NOMO-1 treated with dmso at 0.1 percent for 144 hours (cell line): ENCODE measurements at regions not wholly inside any gene's neighbourhood (a gene's known extent, or its start where the extent isn't known, plus 50 kb on each side); places are given as distances from the start of the nearest gene placed in this dataset.
"Not testable (repeated sequence)": the region's sequence is repeated elsewhere in the genome, so short reads cannot be mapped to it uniquely, and the experiment has no call there.

Experiments
- DNase-seq: peaks from one replicate; lab custom pipeline; 2025; ENCODE audit not compliant: unreplicated experiment; lab: John Stamatoyannopoulos, UW

GRCh38 chr6:4420160-4420865, 284.9 kb upstream of the ECI2 start:
- DNase-seq, result no peak

GRCh38 chr6:4415549-4415948, 280.2 kb upstream of the ECI2 start:
- no peak for DNase-seq

DNA sequence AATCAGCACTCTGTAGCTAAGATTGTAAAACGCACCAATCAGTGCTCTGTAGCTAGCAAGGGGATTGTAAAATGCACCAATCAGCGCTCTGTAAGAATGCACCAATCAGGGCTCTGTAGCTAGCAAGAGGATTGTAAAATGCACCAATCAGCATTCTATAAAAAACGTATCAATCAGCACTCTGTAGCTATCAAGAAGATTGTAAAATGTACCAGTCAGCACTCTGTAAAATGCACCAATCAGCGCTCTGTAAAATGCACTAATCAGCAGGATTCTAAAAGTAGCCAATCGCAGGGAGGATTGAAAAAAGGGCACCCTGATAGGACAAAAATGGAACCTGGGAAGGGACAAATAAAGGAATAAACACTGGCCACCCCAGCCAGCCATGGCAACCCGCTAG, 278.7 kb upstream of the ECI2 start:
- DNase-seq, result not testable (repeated sequence)

DNA sequence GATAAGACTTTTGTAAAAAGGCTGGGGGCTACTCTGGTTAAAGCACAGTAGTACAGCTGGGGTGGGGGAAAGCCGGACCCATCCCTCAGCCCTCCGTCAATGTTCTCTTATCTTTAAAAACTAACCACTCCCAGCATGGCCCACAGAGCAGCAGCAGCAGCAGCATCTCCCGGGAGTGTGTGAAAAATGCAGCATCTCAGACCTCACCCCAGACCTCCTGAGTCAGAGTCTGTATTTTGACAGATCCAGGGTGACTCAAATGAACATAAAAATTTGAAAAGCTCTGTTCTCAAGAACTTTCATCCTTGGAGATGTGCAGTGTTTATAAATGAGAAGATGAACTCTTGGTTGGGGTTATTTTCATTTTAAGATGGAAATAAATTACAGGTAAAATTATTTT, 277.7 kb upstream of the ECI2 start:
- no peak for DNase-seq

DNA sequence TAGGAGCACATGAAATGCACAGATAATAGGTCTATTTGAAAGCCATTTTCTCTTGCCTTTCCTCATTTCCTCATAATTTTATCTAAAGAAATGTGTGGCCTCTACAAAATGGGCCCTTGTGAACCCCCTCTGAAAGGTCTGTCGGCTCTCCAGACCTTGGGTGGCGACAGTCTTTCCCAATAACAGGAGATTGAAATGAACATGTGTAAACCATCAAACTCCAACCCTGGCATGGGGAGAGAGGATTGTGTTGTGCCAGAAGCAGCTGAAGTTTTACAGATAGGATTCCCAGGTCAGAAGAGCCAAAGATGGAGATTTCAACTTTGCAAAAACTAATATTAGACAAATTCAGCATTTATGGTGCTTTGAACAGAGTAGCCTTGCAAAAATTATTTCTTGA, 277.1 kb upstream of the ECI2 start:
- no peak for DNase-seq

DNA sequence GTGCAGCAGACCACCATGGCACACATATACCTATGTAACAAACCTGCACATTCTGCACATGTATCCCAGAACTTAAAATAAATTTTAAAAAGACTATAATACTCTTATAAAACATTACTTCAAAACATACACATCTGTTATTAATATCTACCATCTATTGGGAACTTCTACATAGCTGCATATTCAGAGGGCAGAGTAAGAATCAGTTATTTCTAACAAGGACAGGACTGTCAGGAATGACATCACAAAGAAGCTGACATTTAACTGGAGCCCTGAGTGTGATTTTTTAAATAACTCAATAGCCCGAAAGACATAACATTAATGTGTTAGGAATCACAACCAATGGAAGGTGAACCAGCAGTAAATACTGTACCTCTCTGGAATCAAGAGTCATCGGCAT, 276.7 kb upstream of the ECI2 start:
- no peak for DNase-seq

DNA sequence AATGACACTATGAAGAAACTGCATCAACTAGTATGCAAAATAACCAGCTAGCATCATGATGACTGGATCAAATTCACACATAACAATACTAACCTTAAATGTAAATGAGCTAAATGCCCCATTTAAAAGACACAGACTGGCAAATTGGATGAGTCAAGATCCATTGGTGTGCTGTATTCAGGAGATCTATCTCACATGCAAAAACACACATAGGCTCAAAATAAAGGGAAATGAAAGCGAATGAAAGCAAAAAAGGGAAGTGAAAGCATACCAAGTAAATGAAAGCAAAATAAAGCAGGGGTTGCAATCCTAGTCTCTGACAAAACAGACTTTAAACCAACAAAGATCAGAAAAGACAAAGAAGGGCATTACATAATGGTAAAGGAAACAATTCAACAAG, 272.3 kb upstream of the ECI2 start:
- DNase-seq, result peak; percentile 78

DNA sequence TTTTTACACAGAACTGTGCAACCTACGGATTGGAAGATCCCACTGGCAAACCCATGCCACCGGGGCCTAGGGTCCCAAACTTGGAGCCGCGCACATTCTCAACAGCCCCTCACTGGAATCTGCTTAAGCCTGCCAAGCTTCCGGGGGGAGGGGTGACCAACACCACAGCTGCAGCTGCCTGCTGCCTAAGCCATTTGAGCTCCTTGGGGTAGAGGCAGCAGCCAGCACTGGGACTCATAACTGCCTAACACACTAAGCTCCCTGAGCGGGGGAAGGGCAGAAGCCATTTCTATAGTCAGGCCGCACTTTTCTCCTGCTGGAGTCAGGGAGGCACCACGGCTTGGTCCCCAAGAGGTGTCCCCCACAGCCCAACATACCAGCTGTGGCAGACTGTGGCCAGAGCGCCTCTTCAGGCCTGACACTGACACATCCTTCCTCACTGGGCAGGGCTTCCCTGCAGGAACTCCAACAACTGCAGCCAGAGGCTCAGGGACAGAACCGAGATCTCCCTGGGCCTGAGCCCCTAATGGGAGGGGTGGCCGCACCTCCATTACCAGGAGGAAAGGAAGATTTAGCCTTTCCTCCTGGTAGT, 270.3 kb upstream of the ECI2 start:
- no peak for DNase-seq

- DNase-seq, result no peak
These were observed 269.0 kb upstream of the ECI2 start for GRCh38 chr6:4404415-4404814.

GRCh38 chr6:4403828-4404227, 268.5 kb upstream of the ECI2 start:
- no peak for DNase-seq

DNA sequence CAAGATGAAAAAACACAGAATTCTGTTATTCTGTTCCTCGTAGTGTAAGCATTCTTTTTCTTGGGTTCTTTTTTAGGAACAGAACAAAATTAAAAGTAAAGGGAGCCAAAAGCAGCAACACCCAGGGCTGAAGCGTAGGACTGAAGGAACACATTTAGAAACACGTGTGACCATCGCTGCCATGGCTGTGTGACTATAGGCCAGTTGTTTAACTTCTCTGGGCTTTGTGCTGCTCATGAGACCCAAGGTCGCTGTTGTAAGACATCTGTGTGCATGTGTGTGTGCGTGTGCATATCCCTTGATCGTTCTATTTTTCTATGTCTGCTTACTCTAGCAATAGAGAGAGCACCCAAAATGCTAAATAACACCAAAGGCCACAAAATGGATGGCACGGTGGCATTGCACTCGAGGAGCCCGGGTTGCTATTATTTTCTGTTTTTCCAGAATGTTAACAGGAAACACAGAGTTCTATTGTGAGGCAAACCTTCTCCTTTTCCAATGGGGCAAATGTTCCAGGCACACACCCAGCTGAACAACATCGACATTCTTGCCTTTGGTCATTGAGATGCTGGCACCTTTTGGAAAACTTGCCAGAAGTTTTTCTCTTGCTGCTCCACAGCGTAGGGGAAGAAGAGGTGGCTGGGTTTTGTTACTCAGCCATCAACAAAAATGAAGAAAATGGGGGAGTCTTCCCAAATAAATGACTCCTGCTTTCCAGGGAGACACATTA, 267.8 kb upstream of the ECI2 start:
- DNase-seq, result no peak

GRCh38 chr6:4402477-4402976, 267.2 kb upstream of the ECI2 start:
- DNase-seq, result no peak

- no peak for DNase-seq
These were observed 266.3 kb upstream of the ECI2 start for GRCh38 chr6:4401408-4402368.

- no peak for DNase-seq
These were observed 264.3 kb upstream of the ECI2 start for GRCh38 chr6:4399656-4400055.

- DNase-seq, result no peak
These were observed 263.4 kb upstream of the ECI2 start for GRCh38 chr6:4398791-4399190.

DNA sequence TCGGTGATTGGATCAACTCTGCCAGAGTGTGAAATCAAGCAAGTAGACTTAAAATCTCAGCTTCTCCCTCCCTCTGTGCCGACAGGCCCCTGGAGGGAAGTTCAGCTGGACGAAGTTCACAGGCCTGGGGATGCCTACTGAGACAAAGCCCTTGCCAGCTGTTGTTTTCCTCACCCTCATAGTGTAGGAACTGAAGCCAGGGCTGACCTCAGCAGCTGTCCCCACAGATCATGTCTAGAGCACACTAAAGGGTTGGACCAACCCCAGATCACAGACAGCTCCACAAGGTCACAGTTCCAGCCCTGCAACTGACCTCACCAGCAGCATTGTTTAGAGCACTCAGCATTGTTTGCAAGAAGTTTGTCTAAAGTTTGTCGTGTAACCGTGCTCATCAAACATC, 261.9 kb upstream of the ECI2 start:
- no peak for DNase-seq

DNA sequence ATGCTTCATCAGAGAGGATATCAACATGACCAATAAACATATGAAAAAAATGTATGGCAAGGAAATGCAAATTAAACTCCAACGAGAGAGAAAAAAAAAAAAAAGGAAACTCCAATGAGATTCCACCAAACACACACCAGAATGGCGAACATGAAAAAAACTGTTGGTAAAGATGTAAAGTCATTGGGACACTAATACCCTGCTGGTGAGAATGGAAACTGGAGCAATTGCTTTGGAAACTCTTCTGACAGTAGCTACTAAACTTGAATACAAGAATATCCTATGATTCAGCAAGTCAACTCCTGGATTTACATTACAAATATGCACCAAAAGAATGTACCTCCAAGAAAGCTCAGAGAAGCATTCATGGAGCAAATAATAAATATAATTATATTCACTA, 260.7 kb upstream of the ECI2 start:
- DNase-seq, result no peak

GRCh38 chr6:4395386-4395785, 260.0 kb upstream of the ECI2 start:
- no peak for DNase-seq

DNA sequence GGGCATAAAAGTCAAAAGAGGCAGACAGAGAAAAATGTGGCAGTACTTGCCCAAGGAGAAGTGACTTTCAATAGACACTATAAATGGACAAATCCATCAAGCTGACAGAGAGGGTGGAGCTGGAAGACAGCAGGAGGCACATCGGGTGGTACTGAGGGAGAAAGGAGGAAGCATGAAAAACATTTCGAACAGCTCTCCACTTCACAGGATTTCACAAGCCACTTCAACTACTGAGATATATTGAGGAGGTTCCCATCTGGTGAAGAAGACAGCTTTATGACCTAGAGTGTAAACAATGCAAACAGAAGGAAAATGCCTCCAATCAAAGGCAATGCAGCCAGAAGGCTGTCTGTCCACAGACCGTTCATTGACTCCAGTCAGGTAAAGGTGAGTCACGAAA, 259.4 kb upstream of the ECI2 start:
- peak; percentile 86 for DNase-seq

DNA sequence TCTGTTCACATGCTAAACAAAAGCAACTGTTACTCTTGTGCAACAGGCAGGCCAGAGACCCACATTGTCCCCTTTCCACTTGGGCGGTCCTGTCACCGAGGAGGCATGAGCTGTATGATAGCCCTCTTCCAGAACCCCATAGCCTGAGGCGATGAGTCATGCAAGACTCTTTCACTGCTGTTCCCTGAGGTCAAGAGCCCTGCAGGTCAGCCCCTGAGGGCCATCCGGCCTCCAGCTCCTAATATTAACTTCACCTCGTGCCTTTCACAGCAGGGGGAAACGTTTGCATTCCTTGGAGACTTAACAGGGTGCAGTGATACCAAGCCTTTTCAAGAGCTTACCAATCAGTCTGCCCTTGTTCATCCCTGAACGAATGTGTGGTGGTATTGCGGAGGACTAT, 253.3 kb upstream of the ECI2 start:
- no peak for DNase-seq

DNA sequence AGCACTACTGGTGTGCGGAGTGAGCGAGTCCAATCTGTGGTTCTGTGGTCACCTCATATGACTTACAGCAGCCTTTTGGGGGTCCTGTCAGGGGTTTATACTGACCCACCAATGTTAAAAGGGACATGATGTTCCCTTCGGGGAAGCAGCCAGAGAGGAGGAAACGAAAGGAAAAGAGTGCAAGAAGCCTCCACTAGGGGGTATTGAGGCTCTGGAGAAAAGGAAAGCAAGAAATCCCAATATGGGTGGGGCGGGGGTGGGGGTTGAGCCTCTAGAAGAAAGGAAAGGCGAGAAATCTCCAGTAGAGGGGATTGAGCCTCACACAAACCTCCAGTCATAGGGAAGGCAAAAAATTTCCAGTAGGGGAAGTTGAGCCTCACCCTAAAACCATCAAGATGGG, 249.3 kb upstream of the ECI2 start:
- no peak for DNase-seq
